COLO668 (cell line): ENCODE measurements at regions not wholly inside any gene's neighbourhood (a gene's known extent, or its start where the extent isn't known, plus 50 kb on each side); places are given as distances from the start of the nearest gene placed in this dataset.

Experiments used
- DNase-seq: peaks from one replicate; lab custom pipeline; 2025; ENCODE audit not compliant: unreplicated experiment; lab: John Stamatoyannopoulos, UW

DNA sequence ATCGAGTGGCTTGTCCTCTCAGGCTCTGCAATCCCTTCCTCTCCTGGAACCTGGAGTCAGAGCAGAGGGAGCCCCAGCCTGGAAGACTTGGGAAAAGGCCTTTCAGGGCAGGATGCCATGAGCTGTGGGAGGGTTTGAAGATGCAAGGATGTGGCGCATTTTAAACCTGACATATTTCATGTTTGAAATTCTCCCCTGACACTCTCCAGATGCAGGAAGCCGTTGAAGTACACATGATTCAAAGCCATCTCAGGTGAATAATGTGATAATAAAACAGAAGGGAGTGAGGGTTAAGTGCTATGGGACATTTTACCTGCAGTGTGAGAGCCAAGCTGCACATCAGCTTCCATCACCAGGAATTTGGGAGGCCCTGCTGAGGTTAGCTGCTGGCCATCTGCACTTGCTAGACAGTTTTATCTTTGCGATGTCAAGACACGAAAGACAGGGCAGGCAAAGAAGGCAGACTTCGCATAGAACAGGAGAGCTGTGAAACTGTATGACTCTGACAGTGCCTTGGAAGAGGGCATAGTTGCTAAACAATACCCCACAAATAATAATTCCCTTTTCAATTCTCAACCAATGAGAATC lies 159.1 kb upstream of the GDF10 start:
- DNase-seq, result no peak

DNA sequence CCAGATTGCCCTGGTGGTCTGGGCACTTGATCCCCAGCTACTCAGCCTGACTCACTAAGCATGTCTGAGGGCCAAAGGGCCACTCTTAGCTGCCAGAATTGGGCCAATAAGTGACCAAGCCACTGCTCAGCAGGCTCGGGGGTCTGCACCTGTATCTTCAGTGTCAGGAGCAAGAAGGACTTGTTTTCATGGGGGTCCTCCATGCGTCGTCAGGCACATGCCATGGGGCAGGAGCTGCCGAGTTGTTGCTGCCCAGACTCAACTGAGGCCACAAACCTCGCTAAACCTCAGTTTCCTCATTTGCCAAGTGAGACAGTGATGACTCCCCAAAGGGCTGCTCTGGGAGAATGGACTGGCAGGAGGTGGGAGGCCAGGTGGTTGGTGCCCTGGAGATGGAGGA lies 158.6 kb upstream of the GDF10 start:
- no peak for DNase-seq

GRCh38 chr10:47143072-47143471 lies 156.9 kb upstream of the GDF10 start:
- DNase-seq, result no peak

DNA sequence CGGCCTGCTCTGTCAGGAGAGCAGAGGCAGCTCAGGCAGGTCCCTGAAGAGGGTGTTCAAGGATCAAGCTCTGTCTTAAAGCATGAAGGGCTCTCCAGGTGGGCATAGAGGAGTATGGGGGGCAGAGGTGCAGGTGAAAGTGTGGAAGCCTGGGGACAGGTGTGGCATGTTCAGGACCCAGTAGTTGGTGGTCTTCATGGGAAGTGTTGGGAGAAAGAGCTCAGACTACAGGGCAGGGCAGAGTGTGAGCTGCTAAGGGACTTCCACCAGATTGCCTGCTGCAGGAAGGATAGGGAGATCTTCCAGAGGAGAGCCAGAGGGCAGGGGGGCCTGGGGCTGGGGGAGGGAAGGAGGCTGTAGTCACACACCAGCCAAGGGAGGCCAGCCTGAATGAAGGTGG lies 156.5 kb upstream of the GDF10 start:
- DNase-seq, result no peak

GRCh38 chr10:47144525-47144924 lies 155.5 kb upstream of the GDF10 start:
- DNase-seq, result no peak

GRCh38 chr10:47145290-47145934 lies 154.6 kb upstream of the GDF10 start:
- no peak for DNase-seq

- DNase-seq, result no peak
Measured at GRCh38 chr10:47146572-47146971, 153.4 kb upstream of the GDF10 start.

GRCh38 chr10:47147186-47147585 lies 152.8 kb upstream of the GDF10 start:
- DNase-seq, result no peak

GRCh38 chr10:47150581-47150980 lies 149.4 kb upstream of the GDF10 start:
- no peak for DNase-seq

- DNase-seq, result no peak
Measured at GRCh38 chr10:47151920-47152319, 148.1 kb upstream of the GDF10 start.

DNA sequence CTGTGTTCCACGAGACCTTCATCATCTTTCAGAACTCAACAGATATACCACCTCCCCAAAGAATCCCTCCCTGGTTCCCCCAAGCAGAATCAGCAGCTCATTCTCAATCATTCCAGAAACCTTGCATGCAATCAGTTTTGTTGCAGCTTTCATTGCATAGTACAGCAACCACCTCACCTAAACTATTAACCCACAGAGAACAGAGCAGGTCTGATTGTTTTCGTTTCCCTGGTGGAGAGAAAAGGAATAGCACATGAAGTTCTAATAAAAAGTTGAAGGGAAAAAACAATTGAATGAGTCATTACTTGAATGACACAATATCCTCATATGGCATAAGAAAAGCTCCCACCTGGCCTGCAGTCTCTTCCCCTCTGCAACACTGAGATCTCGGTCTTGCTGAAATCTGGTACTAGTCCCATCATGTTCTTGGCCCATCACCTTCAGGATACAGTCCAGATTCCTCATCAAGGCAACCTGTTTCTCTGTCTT lies 147.1 kb upstream of the GDF10 start:
- no peak for DNase-seq

DNA sequence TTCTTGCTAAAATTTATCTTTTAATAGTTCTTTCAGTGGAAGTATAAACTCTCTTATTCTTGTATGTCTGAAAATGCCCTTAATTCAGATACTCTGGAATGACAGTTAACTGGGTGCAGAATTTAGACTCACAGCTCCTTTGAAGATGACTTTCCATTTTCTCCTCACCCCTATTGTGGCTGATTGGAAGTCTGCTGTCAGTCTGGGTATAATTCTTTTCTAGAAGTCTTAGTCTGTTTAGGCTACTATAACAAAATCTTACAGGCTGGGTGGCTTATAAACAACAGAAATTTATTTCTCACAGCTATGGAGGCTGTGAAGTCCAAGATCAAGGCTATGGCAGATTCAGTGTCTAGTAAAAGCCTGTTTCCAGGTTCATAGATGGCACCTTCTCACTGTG lies 145.2 kb upstream of the GDF10 start:
- no peak for DNase-seq

DNA sequence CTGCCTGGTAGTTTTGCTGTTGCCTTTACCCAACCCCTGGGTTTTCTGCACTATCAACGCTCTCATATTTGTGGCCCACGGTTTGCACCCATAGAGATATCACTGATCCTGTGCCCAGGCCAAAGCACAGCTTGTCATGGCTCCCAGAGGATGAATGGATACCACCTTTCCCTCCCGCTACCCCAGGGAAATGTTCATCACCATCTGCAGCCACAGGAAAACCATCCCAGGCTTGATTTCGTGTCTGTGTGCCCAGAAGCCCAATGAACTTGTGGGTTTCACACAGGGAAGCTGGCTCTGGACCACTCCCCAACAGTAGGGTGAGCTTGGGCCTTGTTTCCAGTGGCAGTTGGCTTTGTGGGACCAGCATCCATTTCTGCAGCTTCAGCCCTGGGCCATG lies 143.1 kb upstream of the GDF10 start:
- no peak for DNase-seq

DNA sequence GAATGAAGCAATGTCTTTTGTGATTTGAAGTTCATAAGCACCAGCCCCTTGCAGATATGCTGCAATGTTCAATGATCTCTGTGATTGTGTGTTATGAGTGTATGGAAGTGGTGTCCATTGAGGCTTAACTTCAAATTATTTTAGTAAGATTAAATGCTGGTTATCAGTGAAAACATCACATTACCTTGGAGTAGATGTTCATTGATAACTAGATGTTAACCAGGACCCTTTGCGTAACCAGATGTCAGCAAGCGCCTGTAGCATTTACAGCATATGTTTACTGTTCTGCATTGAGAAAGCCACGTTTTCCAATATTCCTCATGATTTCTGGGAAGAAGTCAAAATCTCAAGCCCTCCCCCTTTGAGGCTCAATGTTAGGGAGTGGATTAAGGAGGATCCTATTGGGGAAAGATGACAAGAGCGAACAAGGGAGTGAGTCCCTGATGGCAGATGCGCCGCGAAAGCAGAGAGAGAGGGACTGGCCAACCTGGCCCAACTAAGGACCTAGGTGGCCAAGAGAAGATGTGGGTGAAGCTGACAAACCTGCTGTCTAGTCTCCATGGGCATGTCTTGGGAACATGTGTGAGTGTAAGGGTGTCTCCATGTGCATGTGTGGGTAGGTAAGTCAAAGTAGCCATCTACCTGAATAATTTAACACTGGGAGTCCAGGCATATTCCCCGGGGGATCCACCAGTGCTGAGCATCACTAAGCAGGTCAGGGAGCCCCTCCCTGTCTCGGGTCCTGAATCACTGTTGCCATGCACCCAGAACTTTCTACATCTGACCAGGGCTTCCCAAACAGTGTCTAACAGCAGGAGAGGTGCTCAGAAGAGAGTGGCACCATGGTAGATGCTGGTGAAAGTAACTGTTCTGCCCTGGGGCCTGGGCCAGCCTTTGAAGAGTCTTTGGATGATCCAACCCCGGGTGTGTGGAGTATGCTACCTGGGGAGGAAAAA lies 141.6 kb upstream of the GDF10 start:
- DNase-seq, result no peak

DNA sequence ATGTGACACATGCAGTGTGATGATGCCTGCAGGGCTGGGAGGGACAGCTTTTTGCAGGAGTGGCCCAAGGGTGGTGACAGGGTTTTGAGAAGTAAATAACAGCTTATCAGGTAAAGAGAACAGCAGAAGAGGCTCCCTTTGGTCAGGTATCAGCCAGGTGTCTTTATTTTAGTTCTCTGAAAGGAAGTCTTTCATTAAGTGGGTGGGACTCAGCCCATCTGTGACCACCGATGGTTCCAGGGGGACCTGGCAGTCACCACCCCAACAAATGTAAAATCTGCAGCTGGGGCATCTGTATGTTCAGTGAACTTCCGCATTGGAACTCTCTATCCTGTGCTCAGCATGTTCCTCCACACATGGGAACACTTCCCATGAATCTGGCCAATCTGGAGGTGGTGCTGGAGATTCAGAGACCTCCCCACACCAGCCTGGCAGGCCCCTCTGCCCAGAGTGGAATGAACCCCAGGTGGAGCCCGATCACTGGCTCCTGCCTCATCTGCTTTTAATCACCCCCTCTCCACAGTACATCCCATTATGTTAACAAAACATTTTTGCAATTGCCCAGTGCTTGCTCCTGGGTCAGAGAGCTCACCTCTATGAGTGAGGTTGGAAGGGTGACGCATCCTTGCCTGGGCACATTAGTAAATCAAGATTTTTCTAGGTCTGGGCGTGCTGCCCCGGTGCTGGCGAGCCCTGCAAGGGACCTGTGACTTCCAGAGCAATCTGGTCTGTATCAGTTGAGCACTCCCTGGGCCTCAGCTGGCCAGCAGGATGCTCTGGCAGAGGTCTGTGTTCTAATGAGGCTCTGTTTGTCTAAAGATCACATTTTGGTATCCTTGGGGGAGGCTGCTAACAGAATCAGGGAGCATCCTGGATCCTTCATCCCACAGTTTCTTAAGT lies 140.4 kb upstream of the GDF10 start:
- DNase-seq, result no peak

GRCh38 chr10:47160261-47160908 lies 139.6 kb upstream of the GDF10 start:
- DNase-seq, result no peak

- DNase-seq, result no peak
Measured at GRCh38 chr10:47160967-47161366, 139.0 kb upstream of the GDF10 start.

GRCh38 chr10:47161465-47161864 lies 138.5 kb upstream of the GDF10 start:
- no peak for DNase-seq

DNA sequence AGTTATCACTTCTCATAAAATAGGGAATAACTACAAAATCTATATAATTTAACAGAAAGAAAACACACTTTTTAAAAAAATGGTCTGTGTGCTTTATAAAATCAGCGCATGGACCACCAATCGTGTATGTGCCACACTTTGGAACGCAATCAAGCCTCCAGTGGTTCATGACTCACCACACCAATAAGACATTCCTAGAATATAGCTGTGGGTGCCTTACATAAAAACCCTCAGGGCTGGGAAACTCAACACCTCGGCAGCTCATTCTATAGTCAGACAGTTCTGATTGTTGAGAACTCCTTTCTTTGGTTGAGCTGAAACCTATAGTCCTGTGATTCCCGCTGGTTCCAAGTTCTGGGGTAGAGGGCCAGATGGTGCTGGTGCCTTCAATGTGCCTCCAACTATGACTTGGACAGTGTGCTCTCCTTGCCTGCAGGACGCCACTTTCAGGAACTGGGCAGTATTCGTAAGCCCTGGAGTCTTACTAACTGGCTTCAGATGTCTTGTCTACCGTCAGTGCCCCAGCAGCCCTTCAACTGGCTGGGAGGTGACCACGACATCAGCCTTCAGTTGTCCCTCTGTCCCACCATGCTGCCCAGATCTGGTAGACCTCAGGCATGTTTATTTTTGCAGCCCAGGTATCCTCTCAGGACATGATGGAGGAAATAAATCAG lies 135.7 kb upstream of the GDF10 start:
- DNase-seq, result no peak

DNA sequence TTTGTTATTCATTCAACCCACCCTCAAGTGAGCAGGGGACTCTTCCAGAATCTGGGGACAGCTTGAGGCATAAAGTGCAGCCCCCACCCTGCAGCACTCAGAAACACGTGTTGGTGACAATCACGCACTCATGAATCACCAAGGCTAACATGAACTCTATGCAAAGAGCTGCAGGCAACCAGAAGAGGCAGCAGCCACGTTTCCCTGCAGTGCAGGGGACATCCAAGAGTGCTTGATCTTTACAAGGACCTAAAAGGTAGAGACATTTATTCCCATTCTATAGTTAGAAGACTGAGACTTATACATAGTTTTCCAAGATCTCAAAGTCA lies 135.2 kb upstream of the GDF10 start:
- DNase-seq, result no peak
